Mesothelial cell of epicardium (in vitro differentiated cells): ENCODE measurements at regions not wholly inside any gene's neighbourhood (a gene's known extent, or its start where the extent isn't known, plus 50 kb on each side); places are given as distances from the start of the nearest gene placed in this dataset.

ENCODE experiments used
- DNase-seq, 2 experiments: peaks; one replicate each; pipeline ENCODE4 v3.0.0; 2021; ENCODE audit warnings: low spot score in 2 of 2; ENCODE audit not compliant: unreplicated experiment in 2 of 2
- H3K27ac Mint-ChIP-seq: 2 replicates; pipeline ENCODE4 v1.8.0; 2021; ENCODE audit warnings: mixed read lengths
- H3K27me3 Mint-ChIP-seq: 2 replicates; pipeline ENCODE4 v1.8.0; 2021; ENCODE audit warnings: low read depth, mixed read lengths
- H3K36me3 Mint-ChIP-seq: 2 replicates; pipeline ENCODE4 v1.8.0; 2021; ENCODE audit warnings: mixed read lengths
- H3K4me1 Mint-ChIP-seq: 2 replicates; pipeline ENCODE4 v1.8.0; 2021; ENCODE audit warnings: mixed read lengths
- H3K4me3 Mint-ChIP-seq: 2 replicates; pipeline ENCODE4 v1.8.0; 2021; ENCODE audit warnings: mild to moderate bottlenecking, moderate library complexity, mixed read lengths
- H3K9me3 Mint-ChIP-seq: 2 replicates; pipeline ENCODE4 v1.8.0; 2021; ENCODE audit warnings: mixed read lengths
- TF ChIP-seq, protein P1 (sequence below): fragments of 200-600 bp; sonication (generic); IDR thresholded peaks from one replicate; pipeline ENCODE4 v1.5.0; 2021; ENCODE audit warnings: antibody characterized with exemption; ENCODE audit not compliant: unreplicated experiment

DNA sequence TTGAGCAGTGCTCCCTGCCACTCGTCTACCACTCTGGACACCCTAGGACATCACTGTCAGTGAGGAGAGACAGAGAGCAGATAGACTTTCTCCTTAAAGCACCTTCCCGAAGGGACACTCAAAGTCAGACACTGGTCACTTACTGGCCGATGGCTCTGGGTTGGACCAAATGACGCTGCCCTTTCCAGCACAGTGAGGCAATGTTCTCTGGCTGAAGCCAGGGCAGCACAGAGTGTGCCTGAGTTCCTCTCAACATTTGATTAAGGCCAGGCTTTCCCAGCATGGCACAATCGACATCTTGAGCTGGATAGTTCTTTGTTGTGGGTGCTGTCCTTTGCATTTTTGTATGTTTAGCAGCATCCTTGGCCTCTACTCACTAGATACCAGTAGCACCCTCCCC, 206.2 kb downstream of the CSNK2A3 start:
- H3K27me3 Mint-ChIP-seq: no peaks in the 10 kb centered on the region
- peaks cover 5% of the 10 kb centered on the region for H3K9me3 Mint-ChIP-seq
- TF ChIP-seq, protein P1, sequence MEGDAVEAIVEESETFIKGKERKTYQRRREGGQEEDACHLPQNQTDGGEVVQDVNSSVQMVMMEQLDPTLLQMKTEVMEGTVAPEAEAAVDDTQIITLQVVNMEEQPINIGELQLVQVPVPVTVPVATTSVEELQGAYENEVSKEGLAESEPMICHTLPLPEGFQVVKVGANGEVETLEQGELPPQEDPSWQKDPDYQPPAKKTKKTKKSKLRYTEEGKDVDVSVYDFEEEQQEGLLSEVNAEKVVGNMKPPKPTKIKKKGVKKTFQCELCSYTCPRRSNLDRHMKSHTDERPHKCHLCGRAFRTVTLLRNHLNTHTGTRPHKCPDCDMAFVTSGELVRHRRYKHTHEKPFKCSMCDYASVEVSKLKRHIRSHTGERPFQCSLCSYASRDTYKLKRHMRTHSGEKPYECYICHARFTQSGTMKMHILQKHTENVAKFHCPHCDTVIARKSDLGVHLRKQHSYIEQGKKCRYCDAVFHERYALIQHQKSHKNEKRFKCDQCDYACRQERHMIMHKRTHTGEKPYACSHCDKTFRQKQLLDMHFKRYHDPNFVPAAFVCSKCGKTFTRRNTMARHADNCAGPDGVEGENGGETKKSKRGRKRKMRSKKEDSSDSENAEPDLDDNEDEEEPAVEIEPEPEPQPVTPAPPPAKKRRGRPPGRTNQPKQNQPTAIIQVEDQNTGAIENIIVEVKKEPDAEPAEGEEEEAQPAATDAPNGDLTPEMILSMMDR: no peak
- H3K4me3 Mint-ChIP-seq: no peak overlapping the region
- no peak overlapping the region for H3K27ac Mint-ChIP-seq
- peaks cover 4% of the 10 kb centered on the region for H3K36me3 Mint-ChIP-seq
- DNase-seq: no peak
- H3K4me1 Mint-ChIP-seq: peaks cover 15% of the 10 kb centered on the region

DNA sequence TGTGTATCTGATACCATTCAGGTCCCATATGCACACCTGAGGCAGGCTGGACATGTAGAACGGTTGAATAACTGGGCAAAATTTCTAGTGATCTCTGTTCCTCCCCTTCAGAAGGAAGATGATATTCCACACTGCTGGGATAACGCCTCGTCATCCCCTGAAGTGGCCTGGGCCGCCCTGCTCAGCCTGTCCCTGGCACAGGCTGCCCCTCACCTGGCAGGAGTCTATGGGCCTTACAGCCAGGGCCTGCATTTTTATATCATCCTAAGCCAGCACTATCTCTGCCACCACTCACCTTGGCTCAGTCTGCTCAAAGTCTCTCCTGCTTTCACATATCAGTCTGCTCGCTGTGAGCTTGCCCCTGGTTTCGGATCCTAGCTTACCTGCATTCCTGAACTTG, 209.2 kb downstream of the CSNK2A3 start:
- H3K36me3 Mint-ChIP-seq: peaks cover 4% of the 10 kb centered on the region
- peaks cover 5% of the 10 kb centered on the region for H3K9me3 Mint-ChIP-seq
- no peak overlapping the region for H3K27ac Mint-ChIP-seq
- no peak overlapping the region for H3K4me3 Mint-ChIP-seq
- no peak for DNase-seq
- no peaks in the 10 kb centered on the region for H3K27me3 Mint-ChIP-seq
- TF ChIP-seq, protein P1: no peak
- peaks cover 20% of the 10 kb centered on the region for H3K4me1 Mint-ChIP-seq

- no peak overlapping the region for H3K27ac Mint-ChIP-seq
- no peak overlapping the region for H3K4me3 Mint-ChIP-seq
- no peak for DNase-seq
- no peaks in the 10 kb centered on the region for H3K27me3 Mint-ChIP-seq
- no peaks in the 10 kb centered on the region for H3K9me3 Mint-ChIP-seq
- peaks cover 9% of the 10 kb centered on the region for H3K4me1 Mint-ChIP-seq
- TF ChIP-seq, protein P1: no peak
- no peaks in the 10 kb centered on the region for H3K36me3 Mint-ChIP-seq
Measured at GRCh38 chr11:11142430-11142829, 210.6 kb downstream of the CSNK2A3 start.

DNA sequence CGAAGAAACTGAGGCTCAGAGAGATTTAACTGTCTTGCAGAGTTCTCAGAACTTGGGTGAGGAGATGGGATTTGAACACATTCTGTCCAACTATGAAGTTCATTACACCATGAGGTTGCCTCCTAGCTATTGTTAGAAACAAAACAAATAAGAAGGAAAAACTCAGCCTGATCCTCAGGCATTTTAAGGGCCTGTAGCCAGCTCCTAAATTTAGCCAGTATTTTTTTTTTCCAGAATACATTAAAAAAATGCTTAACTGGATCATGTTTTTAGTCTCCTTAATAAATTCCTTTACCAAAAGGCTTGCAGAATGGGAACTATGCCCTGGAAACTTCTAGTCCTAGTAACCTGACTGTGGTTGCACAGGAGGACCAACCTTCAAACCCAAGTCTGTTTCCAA, 212.0 kb downstream of the CSNK2A3 start:
- Mint-ChIP-seq H3K9me3 (no peaks in the 10 kb centered on the region), H3K27ac (no peak overlapping the region)
- no peak for DNase-seq

GRCh38 chr11:11140510-11140909, 212.5 kb downstream of the CSNK2A3 start:
- H3K36me3 Mint-ChIP-seq: no peaks in the 10 kb centered on the region
- H3K27me3 Mint-ChIP-seq: no peaks in the 10 kb centered on the region
- peaks cover 24% of the 10 kb centered on the region for H3K4me1 Mint-ChIP-seq
- no peak for DNase-seq
- no peak overlapping the region for H3K4me3 Mint-ChIP-seq
- no peaks in the 10 kb centered on the region for H3K9me3 Mint-ChIP-seq
- no peak overlapping the region for H3K27ac Mint-ChIP-seq
- TF ChIP-seq, protein P1: no peak

More for the DNA sequence above, 212.0 kb downstream of the CSNK2A3 start:
- TF ChIP-seq, protein P1: no peak
- no peaks in the 10 kb centered on the region for H3K27me3 Mint-ChIP-seq
- H3K36me3 Mint-ChIP-seq: no peaks in the 10 kb centered on the region
- peaks cover 19% of the 10 kb centered on the region for H3K4me1 Mint-ChIP-seq
- no peak overlapping the region for H3K4me3 Mint-ChIP-seq

DNA sequence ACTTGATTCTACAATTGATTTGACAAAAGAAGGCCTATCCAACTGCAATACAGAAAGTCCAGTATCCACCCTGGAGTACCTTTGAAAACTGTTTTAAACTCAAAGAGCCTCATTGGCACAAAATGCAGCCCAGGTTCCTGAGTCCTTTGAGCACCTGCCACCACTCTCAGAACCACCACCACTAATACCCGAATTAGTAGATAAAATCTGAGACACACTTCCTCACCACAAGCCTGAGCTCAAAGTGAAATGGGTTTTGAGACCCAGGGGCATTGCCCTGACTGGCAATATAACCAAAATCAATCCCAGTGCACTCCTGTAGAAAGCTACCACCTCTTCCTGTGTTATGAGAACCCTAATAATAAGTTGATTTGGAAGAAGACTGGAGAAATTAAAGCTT, 215.7 kb downstream of the CSNK2A3 start:
- no peaks in the 10 kb centered on the region for H3K27me3 Mint-ChIP-seq
- TF ChIP-seq, protein P1: no peak
- peak overlapping the region; percentile 68 for H3K27ac Mint-ChIP-seq
- no peak overlapping the region for H3K4me3 Mint-ChIP-seq
- no peaks in the 10 kb centered on the region for H3K36me3 Mint-ChIP-seq
- no peak for DNase-seq
- no peaks in the 10 kb centered on the region for H3K9me3 Mint-ChIP-seq
- H3K4me1 Mint-ChIP-seq: peaks cover 35% of the 10 kb centered on the region
